ENCODE measurements at regions not wholly inside any gene's neighbourhood (a gene's known extent, or its start where the extent isn't known, plus 50 kb on each side); places are given as distances from the start of the nearest gene placed in this dataset.

DNA sequence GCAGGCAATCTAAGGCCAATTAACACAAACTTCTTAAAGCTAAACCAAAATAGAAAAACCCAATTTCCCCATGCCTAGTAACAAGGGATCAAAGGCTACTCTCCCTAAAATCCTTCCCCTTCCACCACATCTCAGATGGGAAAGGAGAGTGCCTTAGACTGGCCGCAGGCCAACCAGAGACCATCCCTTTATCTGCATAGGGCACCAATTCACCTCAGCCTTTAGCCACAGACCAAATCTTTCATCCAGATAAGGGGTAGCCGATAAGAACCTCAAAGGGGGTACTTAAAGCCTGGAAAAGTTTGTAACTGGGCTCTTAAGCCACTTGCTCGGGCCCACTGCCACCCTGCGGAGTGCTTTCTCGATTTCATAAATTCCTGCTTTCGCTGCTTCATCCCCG lies 68.3 kb downstream of the TEX13C start:
- Histone ChIP-seq H3K4me3 (no peak overlapping the region), H3K36me3 (no peaks in the 10 kb centered on the region), H3K9me3 (no peaks in the 10 kb centered on the region), H3K27ac (no peak overlapping the region), H3K27me3 (no peaks in the 10 kb centered on the region), H3K4me1 (no peaks in the 10 kb centered on the region)
- TF ChIP-seq POLR2AphosphoS5 (IDR thresholded peaks at IDR 0.05; ENCODE audit: insufficient read depth in 1 of 2, low read depth in 1 of 2) = no peak
- intact Hi-C loops (cut with DNase I) = no loop called here
- no peak for DNase-seq (ENCODE audit: extremely low spot score in 2 of 2)

DNA sequence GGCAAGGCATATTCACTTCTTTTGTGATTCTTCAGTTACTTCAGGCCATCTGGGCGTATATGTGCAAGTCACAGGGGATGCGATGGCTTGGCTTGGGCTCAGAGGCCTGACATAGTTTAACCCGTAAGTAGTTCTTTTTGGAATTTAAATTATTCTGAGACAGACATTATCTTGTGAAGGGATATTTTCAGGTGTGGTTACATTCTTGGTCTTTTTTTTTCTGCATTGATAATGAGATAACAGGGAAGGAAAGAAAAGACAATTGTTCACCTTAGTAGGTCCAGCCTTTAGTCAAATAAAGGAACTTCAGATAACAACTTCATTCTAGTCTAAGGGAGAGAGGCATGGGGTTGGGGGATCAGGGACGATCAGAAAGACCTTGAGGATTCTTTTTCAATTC lies 74.8 kb downstream of the TEX13C start:
- intact Hi-C loops (cut with DNase I) = no loop called here
- Histone ChIP-seq H3K27ac (no peak overlapping the region), H3K4me3 (no peak overlapping the region), H3K36me3 (no peaks in the 10 kb centered on the region), H3K4me1 (no peaks in the 10 kb centered on the region), H3K9me3 (no peaks in the 10 kb centered on the region), H3K27me3 (no peaks in the 10 kb centered on the region)
- TF ChIP-seq, protein P1, sequence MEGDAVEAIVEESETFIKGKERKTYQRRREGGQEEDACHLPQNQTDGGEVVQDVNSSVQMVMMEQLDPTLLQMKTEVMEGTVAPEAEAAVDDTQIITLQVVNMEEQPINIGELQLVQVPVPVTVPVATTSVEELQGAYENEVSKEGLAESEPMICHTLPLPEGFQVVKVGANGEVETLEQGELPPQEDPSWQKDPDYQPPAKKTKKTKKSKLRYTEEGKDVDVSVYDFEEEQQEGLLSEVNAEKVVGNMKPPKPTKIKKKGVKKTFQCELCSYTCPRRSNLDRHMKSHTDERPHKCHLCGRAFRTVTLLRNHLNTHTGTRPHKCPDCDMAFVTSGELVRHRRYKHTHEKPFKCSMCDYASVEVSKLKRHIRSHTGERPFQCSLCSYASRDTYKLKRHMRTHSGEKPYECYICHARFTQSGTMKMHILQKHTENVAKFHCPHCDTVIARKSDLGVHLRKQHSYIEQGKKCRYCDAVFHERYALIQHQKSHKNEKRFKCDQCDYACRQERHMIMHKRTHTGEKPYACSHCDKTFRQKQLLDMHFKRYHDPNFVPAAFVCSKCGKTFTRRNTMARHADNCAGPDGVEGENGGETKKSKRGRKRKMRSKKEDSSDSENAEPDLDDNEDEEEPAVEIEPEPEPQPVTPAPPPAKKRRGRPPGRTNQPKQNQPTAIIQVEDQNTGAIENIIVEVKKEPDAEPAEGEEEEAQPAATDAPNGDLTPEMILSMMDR (IDR thresholded peaks at IDR 0.05) = no peak
- TF ChIP-seq POLR2A (IDR thresholded peaks at IDR 0.05) = no peak
- no peak for DNase-seq (ENCODE audit: extremely low spot score in 2 of 2)

DNA sequence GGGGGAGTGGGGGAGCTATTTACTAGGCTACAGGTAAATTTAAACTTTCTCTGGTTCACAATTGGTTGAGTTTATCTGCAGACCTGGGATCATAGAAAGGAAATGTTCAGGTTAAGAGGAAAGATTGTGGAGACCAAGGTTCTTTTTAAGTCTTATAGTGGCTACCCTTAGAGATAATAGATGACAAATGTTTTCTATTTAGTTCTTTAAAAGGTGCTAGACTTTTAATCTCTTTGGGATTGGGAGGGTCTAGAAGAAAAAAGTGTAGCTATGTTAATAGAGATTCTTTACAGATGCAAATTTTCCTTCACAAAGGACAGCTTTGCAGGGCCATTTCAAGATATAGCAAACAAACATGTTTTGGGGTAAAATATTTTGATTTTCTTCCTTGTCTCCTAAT lies 76.0 kb downstream of the TEX13C start:
- H3K27me3 ChIP-seq = no peaks in the 10 kb centered on the region
- H3K27ac ChIP-seq = no peak overlapping the region
- no peaks in the 10 kb centered on the region for H3K36me3 ChIP-seq
- H3K4me1 ChIP-seq = no peaks in the 10 kb centered on the region
- no peak for DNase-seq (ENCODE audit: extremely low spot score in 2 of 2)
- TF ChIP-seq POLR2A (IDR thresholded peaks at IDR 0.05) (no peak), POLR2AphosphoS5 (IDR thresholded peaks at IDR 0.05; ENCODE audit: insufficient read depth in 1 of 2, low read depth in 1 of 2) (no peak)
- TF ChIP-seq, protein P1 (IDR thresholded peaks at IDR 0.05) = no peak
- no peaks in the 10 kb centered on the region for H3K9me3 ChIP-seq
- intact Hi-C loops (cut with DNase I) = no loop called here
- H3K4me3 ChIP-seq = no peak overlapping the region

DNA sequence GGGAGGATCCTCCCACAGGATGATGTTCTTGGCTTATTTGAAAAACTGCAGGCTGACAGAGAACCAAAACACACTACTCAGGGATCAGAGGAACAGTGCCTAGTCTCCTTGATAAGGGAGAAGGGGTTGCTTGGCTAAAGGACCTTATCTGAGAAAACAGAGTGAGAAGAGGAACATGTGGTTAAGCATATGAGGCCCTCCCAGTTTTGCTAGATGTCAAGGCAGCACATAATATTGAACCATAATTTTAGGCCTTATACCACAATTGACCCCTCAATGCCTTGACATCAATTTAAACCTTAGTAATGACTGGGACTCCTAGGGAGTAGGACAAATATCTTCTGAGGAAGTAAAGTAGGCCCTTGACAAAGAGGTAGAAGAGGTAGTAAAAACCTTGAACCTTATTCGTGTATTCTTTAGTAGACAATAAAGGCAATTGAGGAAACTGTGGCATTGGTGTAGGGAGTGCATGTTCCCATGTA lies 79.3 kb downstream of the TEX13C start:
- Histone ChIP-seq H3K27me3 (no peaks in the 10 kb centered on the region), H3K4me3 (no peak overlapping the region), H3K36me3 (no peaks in the 10 kb centered on the region), H3K27ac (no peak overlapping the region), H3K9me3 (no peaks in the 10 kb centered on the region), H3K4me1 (no peaks in the 10 kb centered on the region)
- no peak for DNase-seq (ENCODE audit: extremely low spot score in 2 of 2)
- TF ChIP-seq, protein P1 (IDR thresholded peaks at IDR 0.05) = no peak
- TF ChIP-seq POLR2AphosphoS5 (IDR thresholded peaks at IDR 0.05; ENCODE audit: insufficient read depth in 1 of 2, low read depth in 1 of 2) = no peak
- TF ChIP-seq POLR2A (IDR thresholded peaks at IDR 0.05) = no peak
- intact Hi-C loops (cut with DNase I) = no loop called here

DNA sequence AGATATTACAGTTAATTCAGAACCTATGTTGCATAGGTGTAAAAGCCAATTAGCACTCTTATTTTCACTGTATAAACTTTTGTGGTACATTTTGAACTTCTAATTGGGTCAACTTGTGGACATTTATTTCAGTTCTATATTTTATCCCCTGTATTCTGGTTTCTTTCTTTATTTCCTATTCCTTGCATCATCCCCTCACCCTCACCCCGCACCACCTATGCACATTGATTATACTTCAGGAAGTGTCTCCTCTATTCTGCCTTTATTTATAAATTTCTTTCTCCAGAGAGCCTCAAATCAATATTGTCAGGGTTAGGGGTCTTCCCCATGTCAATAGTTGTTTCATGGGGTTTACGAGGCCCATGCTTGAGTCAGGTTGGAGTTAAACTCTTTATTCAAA lies 83.1 kb downstream of the TEX13C start:
- DNase-seq (ENCODE audit: extremely low spot score in 2 of 2) = no peak
- no peaks in the 10 kb centered on the region for H3K4me1 ChIP-seq
- H3K27me3 ChIP-seq = no peaks in the 10 kb centered on the region
- no peaks in the 10 kb centered on the region for H3K9me3 ChIP-seq
- intact Hi-C loops (cut with DNase I) = no loop called here
- H3K4me3 ChIP-seq = no peak overlapping the region
- H3K27ac ChIP-seq = no peak overlapping the region
- TF ChIP-seq POLR2AphosphoS5 (IDR thresholded peaks at IDR 0.05; ENCODE audit: insufficient read depth in 1 of 2, low read depth in 1 of 2) (no peak), POLR2A (IDR thresholded peaks at IDR 0.05) (no peak)
- TF ChIP-seq, protein P1 (IDR thresholded peaks at IDR 0.05) = no peak
- no peaks in the 10 kb centered on the region for H3K36me3 ChIP-seq
